ENCODE measurements at regions not wholly inside any gene's neighbourhood (a gene's known extent, or its start where the extent isn't known, plus 50 kb on each side); places are given as distances from the start of the nearest gene placed in this dataset.

DNA sequence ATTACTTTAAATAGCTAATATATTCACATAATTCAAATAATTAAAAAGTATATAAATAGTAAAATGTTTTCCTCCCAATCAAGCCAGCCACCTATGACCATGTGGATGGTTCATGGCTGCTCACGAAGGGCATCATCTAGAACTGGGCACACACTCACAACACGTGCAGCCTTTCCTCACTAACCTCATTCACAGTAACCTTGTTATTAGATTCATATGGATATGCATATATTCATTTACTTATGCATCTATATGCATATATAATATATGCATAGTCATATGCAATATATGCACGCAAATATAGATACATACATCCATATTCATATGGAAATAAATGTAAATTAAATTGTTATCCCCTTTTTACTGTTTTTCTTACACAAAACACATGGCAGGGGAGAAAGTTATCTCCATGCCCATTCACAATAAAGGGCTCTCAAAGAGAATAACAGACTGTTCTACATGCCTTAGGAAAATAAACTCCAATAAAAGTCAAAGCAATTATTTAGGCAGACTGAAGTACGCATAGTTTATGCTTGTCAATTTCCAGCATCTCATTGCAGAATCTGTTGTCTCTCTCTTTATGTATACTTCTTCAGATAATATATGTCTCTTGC lies 163.9 kb upstream of the ADGRL3 start:
- Histone ChIP-seq H3K9me3 (no peaks in the 10 kb centered on the region), H3K4me3 (no peak overlapping the region), H3K36me3 (ENCODE audit: low read depth) (no peaks in the 10 kb centered on the region), H3K4me1 (ENCODE audit: low read depth) (no peaks in the 10 kb centered on the region)
- ATAC-seq (no peak), DNase-seq (no peak)
- TF ChIP-seq, protein P1, sequence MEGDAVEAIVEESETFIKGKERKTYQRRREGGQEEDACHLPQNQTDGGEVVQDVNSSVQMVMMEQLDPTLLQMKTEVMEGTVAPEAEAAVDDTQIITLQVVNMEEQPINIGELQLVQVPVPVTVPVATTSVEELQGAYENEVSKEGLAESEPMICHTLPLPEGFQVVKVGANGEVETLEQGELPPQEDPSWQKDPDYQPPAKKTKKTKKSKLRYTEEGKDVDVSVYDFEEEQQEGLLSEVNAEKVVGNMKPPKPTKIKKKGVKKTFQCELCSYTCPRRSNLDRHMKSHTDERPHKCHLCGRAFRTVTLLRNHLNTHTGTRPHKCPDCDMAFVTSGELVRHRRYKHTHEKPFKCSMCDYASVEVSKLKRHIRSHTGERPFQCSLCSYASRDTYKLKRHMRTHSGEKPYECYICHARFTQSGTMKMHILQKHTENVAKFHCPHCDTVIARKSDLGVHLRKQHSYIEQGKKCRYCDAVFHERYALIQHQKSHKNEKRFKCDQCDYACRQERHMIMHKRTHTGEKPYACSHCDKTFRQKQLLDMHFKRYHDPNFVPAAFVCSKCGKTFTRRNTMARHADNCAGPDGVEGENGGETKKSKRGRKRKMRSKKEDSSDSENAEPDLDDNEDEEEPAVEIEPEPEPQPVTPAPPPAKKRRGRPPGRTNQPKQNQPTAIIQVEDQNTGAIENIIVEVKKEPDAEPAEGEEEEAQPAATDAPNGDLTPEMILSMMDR (IDR thresholded peaks at IDR 0.05) = no peak
- intact Hi-C loops (cut with DNase I, micrococcal nuclease) = no loop called here

DNA sequence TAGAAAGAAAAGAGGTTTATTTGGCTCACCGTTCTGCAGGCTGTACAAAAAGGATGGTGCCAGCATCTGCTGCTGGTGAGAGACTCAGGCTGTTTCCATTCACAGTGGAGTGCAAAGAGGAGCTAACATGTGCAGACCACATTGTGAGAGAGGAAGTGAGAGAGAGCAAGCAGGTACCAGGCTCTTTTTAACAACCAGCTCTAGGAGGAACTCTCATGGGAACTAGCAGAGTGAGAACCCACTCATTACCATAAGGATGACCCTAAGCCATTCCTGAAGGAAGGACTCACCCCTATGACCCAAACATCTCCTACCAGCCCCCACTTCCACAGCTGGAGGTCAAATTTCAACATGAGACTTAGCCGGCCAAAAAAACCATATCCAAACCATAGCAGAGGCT lies 158.6 kb upstream of the ADGRL3 start:
- Histone ChIP-seq H3K9me3 (peaks cover 3% of the 10 kb centered on the region), H3K36me3 (ENCODE audit: low read depth) (no peaks in the 10 kb centered on the region), H3K4me1 (ENCODE audit: low read depth) (no peaks in the 10 kb centered on the region), H3K4me3 (no peak overlapping the region)
- no peak for DNase-seq
- intact Hi-C loops (cut with DNase I, micrococcal nuclease) = no loop called here
- TF ChIP-seq, protein P1 (IDR thresholded peaks at IDR 0.05) = no peak
- no peak for ATAC-seq

DNA sequence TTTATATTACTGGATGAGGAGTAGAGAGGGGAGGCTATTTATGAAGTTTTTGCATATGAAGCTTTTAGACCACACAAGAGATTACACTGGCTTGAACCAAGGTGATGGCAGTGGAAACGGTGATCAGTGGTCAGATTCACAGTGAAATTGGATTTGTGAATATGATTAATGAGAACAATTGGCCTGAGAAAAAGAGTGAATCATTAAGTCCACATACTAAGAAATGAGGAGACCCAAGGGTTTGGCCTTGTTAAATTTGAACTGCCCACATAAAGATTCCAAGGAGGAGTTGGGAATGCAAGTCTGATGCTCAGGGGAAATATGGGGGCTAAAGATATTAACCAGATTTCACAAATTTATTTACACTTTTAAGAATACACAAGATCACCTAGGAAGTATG lies 155.3 kb upstream of the ADGRL3 start:
- DNase-seq (no peak), ATAC-seq (no peak)
- Histone ChIP-seq H3K9me3 (peaks cover 3% of the 10 kb centered on the region), H3K4me3 (no peak overlapping the region), H3K4me1 (ENCODE audit: low read depth) (no peaks in the 10 kb centered on the region), H3K36me3 (ENCODE audit: low read depth) (no peaks in the 10 kb centered on the region)
- intact Hi-C loops (cut with DNase I, micrococcal nuclease) = no loop called here
- TF ChIP-seq, protein P1 (IDR thresholded peaks at IDR 0.05) = no peak

DNA sequence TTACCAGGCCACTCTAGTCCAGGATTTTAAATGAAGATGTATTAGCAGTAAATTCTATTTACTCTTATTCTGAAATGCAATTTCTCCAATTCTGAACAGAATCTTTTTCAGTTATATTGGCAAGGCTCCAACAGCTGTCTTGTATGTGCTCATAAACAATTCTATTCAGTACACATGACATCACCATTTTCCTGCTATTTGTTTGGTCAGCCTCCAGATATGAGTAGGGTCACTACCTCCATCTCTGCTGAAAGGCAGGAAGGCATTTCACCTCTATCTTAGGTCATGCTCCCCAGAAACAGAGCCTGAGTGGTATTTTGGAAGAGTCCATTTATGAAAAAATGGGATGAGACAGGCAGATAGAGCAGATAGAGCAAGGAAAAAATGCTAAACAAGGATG lies 151.1 kb upstream of the ADGRL3 start:
- no peak for ATAC-seq
- TF ChIP-seq, protein P1 (IDR thresholded peaks at IDR 0.05) = no peak
- intact Hi-C loops (cut with DNase I, micrococcal nuclease) = no loop called here
- H3K4me1 ChIP-seq (ENCODE audit: low read depth) = no peaks in the 10 kb centered on the region
- DNase-seq = no peak
- no peaks in the 10 kb centered on the region for H3K9me3 ChIP-seq
- H3K36me3 ChIP-seq (ENCODE audit: low read depth) = no peaks in the 10 kb centered on the region
- H3K4me3 ChIP-seq = no peak overlapping the region

DNA sequence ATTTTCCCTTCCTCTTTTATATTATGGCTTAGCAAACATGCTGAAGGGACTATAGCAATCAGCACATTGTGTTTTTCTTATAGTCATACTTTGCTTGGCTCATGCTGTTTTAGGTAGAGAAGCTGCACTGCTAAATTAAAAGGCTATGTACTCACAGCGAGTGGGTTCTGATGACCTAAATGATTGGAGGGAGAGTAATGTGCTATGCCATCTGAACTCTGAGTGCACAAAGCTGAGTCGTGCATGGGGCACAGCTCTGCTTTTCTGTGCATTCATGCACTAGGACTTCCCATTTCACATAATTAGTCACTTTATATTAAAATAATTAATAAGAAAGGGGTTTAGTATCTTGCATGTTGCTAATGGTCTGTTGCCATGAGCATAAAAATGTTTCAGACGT lies 132.7 kb upstream of the ADGRL3 start:
- intact Hi-C loops (cut with DNase I, micrococcal nuclease) = no loop called here
- DNase-seq = no peak
- no peaks in the 10 kb centered on the region for H3K9me3 ChIP-seq

More for the DNA sequence above, 132.7 kb upstream of the ADGRL3 start:
- no peak for ATAC-seq
- no peaks in the 10 kb centered on the region for H3K36me3 ChIP-seq (ENCODE audit: low read depth)
- no peak overlapping the region for H3K4me3 ChIP-seq
- H3K4me1 ChIP-seq (ENCODE audit: low read depth) = no peaks in the 10 kb centered on the region
- TF ChIP-seq, protein P1 (IDR thresholded peaks at IDR 0.05) = no peak
